ENCODE measurements at regions not wholly inside any gene's neighbourhood (a gene's known extent, or its start where the extent isn't known, plus 50 kb on each side); places are given as distances from the start of the nearest gene placed in this dataset.
"Not testable (repeated sequence)": the region's sequence is repeated elsewhere in the genome, so short reads cannot be mapped to it uniquely, and the experiment has no call there.

DNA sequence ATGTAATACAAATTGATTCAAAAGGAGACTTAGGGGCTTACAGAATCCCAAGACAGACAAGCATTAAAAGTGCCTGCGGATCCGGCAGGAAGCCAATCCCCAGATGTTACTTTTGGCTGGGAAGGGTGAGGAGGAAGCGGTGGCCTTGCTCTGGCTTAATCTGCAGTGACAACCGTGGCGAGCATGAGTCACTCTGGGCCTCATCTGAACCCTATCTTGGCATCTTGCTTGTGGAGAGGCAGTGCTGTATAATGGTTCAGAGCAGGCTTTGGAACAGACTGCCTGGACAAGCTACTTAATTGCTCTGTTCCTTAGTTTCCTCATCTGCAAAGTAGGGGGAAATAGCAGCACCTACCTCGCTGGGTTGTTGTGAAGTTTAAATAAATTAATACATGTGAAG, 74.1 kb downstream of the XCL2 start:
- TF ChIP-seq, protein P1, sequence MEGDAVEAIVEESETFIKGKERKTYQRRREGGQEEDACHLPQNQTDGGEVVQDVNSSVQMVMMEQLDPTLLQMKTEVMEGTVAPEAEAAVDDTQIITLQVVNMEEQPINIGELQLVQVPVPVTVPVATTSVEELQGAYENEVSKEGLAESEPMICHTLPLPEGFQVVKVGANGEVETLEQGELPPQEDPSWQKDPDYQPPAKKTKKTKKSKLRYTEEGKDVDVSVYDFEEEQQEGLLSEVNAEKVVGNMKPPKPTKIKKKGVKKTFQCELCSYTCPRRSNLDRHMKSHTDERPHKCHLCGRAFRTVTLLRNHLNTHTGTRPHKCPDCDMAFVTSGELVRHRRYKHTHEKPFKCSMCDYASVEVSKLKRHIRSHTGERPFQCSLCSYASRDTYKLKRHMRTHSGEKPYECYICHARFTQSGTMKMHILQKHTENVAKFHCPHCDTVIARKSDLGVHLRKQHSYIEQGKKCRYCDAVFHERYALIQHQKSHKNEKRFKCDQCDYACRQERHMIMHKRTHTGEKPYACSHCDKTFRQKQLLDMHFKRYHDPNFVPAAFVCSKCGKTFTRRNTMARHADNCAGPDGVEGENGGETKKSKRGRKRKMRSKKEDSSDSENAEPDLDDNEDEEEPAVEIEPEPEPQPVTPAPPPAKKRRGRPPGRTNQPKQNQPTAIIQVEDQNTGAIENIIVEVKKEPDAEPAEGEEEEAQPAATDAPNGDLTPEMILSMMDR (conservative IDR thresholded peaks at IDR 0.05; ENCODE audit: low read depth, low read length), result no peak
- no peak overlapping the region for H3K4me3 ChIP-seq (ENCODE audit: low read length)
- no peak for DNase-seq (ENCODE audit: low read depth)

DNA sequence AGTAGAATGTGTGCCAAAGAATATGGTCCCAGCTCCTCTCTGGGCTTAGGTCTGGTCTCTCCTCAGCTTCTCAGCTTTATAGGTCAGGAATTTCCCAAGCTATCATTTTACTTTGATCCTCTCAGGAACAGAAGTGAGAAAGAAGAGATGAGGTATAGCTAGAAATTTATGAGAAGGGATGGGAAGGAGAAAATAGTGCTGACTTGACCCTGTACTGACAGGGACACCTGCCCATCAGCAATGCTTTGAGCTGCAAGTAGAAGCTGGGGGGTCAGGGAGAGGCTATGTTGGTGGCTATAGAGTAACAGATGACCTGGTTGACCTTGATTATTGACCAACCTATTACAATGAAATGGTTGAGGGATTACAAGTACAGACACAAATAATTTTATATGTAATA, 75.0 kb downstream of the XCL2 start:
- no peak overlapping the region for H3K4me3 ChIP-seq (ENCODE audit: low read length)
- DNase-seq (ENCODE audit: low read depth), result no peak
- TF ChIP-seq, protein P1 (conservative IDR thresholded peaks at IDR 0.05; ENCODE audit: low read depth, low read length), result no peak

DNA sequence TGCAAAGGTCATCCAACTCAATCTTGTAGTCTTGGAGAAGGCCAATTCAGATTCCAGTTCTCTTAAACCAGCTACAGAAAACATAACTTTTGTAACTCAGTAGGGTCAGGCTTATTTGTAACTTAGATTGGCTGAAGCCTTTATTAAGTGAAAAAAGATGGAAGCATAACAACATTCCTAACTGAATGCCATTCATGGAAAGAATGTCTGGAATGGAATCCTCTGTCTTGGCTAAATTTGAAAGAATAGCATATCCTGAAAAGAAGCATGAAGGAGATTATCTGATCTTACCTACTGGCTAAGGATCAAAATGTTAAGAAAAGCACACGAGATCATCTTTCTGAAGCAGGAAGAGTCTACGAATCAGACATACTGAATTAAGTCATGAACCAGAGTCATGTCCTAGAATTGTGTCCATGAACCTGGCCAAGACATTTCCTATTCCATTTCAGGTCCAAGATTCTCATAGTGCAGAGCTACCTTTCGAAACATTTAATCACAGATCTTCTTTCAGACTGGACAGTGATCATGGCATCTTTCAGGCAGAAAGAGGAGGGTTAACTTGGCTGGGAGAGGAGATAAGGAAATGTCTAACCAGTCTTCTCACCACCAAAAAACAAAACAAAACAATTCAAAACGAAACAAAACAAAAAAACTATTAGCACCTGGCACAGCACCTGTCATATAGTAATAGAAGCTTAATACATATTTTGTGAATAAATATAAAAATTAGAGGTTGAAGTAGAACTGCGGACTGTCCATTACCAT, 75.6 kb downstream of the XCL2 start:
- TF ChIP-seq, protein P1 (conservative IDR thresholded peaks at IDR 0.05; ENCODE audit: low read depth, low read length), result no peak
- DNase-seq (ENCODE audit: low read depth), result no peak
- no peak overlapping the region for H3K4me3 ChIP-seq (ENCODE audit: low read length)

DNA sequence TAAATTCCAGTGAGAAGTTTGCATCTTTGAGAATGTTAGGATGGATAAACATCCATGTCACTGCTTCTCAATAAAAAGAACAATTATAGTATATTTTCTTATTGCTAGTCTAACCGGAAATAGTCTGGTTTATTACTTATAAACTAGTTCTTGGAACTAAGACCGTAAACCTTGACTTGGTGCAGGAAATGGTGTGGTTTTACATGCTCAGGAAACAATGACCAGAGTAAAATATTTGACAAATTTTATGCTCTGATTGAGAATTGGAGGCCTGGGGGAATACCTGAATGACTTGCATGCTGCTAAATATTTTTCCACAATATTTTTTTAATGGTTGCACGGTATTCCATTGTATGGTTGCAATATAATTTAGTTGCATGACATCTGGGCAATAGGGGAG, 76.3 kb downstream of the XCL2 start:
- DNase-seq (ENCODE audit: low read depth), result no peak
- no peak overlapping the region for H3K4me3 ChIP-seq (ENCODE audit: low read length)
- TF ChIP-seq, protein P1 (conservative IDR thresholded peaks at IDR 0.05; ENCODE audit: low read depth, low read length), result no peak

DNA sequence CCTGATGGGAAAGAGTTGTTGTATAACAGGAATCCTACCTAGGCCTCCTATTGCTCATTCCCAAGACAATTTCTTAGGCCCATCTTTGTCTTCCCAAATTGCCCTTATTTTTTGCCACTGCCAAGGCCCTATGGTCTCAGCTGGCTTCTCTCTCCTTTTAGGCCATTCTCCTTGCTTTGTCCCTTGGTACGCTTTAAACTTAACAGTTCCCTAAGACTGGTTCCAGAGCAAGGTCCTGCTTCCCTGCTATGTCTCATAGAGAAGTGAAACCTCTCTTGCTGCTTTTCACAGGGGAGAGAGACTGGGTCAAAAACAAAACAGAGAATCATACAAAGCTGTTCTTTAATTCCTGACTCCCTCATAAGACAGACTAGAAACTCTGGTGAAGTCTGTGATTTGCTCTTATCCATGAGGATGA, 77.1 kb downstream of the XCL2 start:
- no peak overlapping the region for H3K4me3 ChIP-seq (ENCODE audit: low read length)
- no peak for DNase-seq (ENCODE audit: low read depth)
- TF ChIP-seq, protein P1 (conservative IDR thresholded peaks at IDR 0.05; ENCODE audit: low read depth, low read length), result no peak

DNA sequence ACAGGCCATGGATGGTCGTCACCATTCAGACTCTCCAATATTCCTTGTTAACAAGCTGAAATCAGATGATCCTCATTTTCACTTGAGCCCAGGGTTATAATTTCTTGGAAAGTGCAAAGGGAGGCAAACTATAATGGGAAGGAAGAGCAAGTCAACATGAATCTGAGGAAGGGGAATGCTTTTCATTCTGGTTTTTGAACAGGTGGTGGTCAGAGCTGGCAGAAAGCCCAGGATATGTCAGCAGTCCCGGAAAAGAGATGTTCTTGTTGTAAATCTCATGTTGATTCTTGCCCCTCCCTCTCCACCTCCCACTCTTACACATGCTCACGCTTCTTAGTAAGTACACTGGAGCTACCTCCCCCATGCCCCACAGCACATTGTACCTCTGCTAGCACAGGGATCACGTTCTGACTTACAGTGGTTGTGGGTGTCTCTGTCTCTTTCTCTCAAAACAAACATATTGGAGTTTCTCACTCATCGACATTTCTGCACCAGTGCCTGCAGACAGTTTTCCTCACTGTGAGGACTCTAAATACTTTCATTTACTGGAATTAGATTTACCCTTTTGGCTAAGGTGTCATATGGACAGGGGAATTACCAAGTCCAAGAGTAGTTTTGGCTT, 77.6 kb downstream of the XCL2 start:
- DNase-seq (ENCODE audit: low read depth), result peak; percentile 72
- TF ChIP-seq, protein P1 (conservative IDR thresholded peaks at IDR 0.05; ENCODE audit: low read depth, low read length), result no peak
- no peak overlapping the region for H3K4me3 ChIP-seq (ENCODE audit: low read length)

DNA sequence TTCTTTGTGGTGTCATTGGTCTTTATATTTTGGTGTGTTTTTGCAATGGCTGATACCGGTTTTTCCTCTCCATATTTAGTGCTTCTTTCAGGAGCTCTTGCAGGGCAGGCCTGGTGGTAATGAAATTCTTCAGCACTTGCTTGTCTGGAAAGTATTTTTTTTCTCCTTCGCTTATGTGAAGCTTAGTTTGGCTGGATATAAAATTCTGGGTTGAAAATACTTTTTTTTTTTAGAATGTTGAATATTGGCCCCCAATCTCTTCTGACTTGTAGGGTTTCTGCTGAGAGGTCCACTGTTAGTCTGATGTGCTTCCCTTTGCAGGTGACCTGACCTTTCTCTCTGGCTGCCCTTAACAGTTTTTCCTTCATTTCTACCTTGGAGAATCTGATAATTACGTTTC, 82.7 kb downstream of the XCL2 start:
- H3K4me3 ChIP-seq (ENCODE audit: low read length); DNase-seq (ENCODE audit: low read depth): not testable (repeated sequence)

DNA sequence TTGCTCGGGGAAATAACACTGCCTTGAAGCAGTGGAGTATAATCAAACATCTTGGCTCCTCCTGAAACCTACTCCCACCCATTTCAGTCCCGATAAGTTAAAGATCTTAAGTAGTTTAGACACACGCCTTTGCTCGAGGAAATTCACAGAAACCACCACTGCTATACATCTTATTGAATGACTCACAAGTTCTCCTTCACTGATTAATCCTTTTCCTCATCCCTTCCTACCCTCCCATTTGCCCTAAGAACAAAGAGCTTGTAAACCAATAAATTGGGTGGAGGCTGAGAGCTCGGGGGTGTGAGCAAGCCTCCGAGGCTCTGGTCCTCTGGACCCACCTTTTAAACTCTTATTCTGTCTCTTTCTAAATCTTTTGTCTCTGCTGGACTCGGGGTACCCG, 86.5 kb downstream of the XCL2 start:
- DNase-seq (ENCODE audit: low read depth), result peak; percentile 52
- H3K4me3 ChIP-seq (ENCODE audit: low read length), result not testable (repeated sequence)
